Renal cortical epithelial cell (primary cell): ENCODE measurements at regions not wholly inside any gene's neighbourhood (a gene's known extent, or its start where the extent isn't known, plus 50 kb on each side); places are given as distances from the start of the nearest gene placed in this dataset.
"Not testable (repeated sequence)": the region's sequence is repeated elsewhere in the genome, so short reads cannot be mapped to it uniquely, and the experiment has no call there.

Source experiments
- DNase-seq: peaks from one replicate; pipeline ENCODE4 v3.0.0-alpha.2; 2011; ENCODE audit warnings: low read depth

GRCh38 chr15:31487811-31488436 is 161.3 kb downstream of the KLF13 start:
- no peak for DNase-seq

- DNase-seq = peak; percentile 76
These were observed 162.0 kb downstream of the KLF13 start for GRCh38 chr15:31488437-31489204.

GRCh38 chr15:31489281-31489680 is 162.6 kb downstream of the KLF13 start:
- DNase-seq = no peak

GRCh38 chr15:31489801-31490646 is 163.4 kb downstream of the KLF13 start:
- DNase-seq = peak; percentile 51

- DNase-seq = no peak
These were observed 168.2 kb downstream of the KLF13 start for GRCh38 chr15:31494786-31495185.

GRCh38 chr15:31495281-31495680 is 168.6 kb downstream of the KLF13 start:
- DNase-seq = no peak

GRCh38 chr15:31497838-31498237 is 171.2 kb downstream of the KLF13 start:
- no peak for DNase-seq

- no peak for DNase-seq
These were observed 171.7 kb downstream of the KLF13 start for GRCh38 chr15:31498329-31498728.

GRCh38 chr15:31498756-31499155 is 172.1 kb downstream of the KLF13 start:
- DNase-seq = no peak

- DNase-seq = no peak
These were observed 172.8 kb downstream of the KLF13 start for GRCh38 chr15:31499236-31499952.

- DNase-seq = no peak
These were observed 173.5 kb downstream of the KLF13 start for GRCh38 chr15:31499953-31500765.

- DNase-seq = no peak
These were observed 174.3 kb downstream of the KLF13 start for GRCh38 chr15:31500766-31501449.

GRCh38 chr15:31501536-31502157 is 175.0 kb downstream of the KLF13 start:
- DNase-seq = no peak

GRCh38 chr15:31502541-31503229 is 176.1 kb downstream of the KLF13 start:
- no peak for DNase-seq

- DNase-seq = no peak
These were observed 176.6 kb downstream of the KLF13 start for GRCh38 chr15:31503256-31503655.

- DNase-seq = no peak
These were observed 177.3 kb downstream of the KLF13 start for GRCh38 chr15:31503758-31504461.

GRCh38 chr15:31504462-31504839 is 177.8 kb downstream of the KLF13 start:
- no peak for DNase-seq

GRCh38 chr15:31507573-31507972 is 180.9 kb downstream of the KLF13 start:
- not testable (repeated sequence) for DNase-seq

- DNase-seq = no peak
These were observed 182.0 kb downstream of the KLF13 start for GRCh38 chr15:31508656-31509055.
